ENCODE measurements at regions not wholly inside any gene's neighbourhood (a gene's known extent, or its start where the extent isn't known, plus 50 kb on each side); places are given as distances from the start of the nearest gene placed in this dataset.

GRCh38 chr14:45678163-45678562 is 425.2 kb upstream of the MIS18BP1 start:
- TF ChIP-seq, protein P1, sequence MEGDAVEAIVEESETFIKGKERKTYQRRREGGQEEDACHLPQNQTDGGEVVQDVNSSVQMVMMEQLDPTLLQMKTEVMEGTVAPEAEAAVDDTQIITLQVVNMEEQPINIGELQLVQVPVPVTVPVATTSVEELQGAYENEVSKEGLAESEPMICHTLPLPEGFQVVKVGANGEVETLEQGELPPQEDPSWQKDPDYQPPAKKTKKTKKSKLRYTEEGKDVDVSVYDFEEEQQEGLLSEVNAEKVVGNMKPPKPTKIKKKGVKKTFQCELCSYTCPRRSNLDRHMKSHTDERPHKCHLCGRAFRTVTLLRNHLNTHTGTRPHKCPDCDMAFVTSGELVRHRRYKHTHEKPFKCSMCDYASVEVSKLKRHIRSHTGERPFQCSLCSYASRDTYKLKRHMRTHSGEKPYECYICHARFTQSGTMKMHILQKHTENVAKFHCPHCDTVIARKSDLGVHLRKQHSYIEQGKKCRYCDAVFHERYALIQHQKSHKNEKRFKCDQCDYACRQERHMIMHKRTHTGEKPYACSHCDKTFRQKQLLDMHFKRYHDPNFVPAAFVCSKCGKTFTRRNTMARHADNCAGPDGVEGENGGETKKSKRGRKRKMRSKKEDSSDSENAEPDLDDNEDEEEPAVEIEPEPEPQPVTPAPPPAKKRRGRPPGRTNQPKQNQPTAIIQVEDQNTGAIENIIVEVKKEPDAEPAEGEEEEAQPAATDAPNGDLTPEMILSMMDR (IDR thresholded peaks at IDR 0.05) = no peak
- no peak for TF ChIP-seq ZFX (IDR thresholded peaks at IDR 0.05; ENCODE audit: borderline replicate concordance)

Data from 22Rv1 (cell line).